ENCODE measurements at regions not wholly inside any gene's neighbourhood (a gene's known extent, or its start where the extent isn't known, plus 50 kb on each side); places are given as distances from the start of the nearest gene placed in this dataset.

GRCh38 chr5:126355940-126356339 is 67.3 kb upstream of the GRAMD2B start:
- DNase-seq (ENCODE audit: low spot score in 2 of 2), result no peak
- WGBS, 2 donors, result 84 to 87% methylated on average over 8 of the region's 8 CpGs
- no peak for TF ChIP-seq POLR2A (IDR thresholded peaks at IDR 0.05)
- TF ChIP-seq EP300 (IDR thresholded peaks at IDR 0.05), result no peak
- TF ChIP-seq, protein P1, sequence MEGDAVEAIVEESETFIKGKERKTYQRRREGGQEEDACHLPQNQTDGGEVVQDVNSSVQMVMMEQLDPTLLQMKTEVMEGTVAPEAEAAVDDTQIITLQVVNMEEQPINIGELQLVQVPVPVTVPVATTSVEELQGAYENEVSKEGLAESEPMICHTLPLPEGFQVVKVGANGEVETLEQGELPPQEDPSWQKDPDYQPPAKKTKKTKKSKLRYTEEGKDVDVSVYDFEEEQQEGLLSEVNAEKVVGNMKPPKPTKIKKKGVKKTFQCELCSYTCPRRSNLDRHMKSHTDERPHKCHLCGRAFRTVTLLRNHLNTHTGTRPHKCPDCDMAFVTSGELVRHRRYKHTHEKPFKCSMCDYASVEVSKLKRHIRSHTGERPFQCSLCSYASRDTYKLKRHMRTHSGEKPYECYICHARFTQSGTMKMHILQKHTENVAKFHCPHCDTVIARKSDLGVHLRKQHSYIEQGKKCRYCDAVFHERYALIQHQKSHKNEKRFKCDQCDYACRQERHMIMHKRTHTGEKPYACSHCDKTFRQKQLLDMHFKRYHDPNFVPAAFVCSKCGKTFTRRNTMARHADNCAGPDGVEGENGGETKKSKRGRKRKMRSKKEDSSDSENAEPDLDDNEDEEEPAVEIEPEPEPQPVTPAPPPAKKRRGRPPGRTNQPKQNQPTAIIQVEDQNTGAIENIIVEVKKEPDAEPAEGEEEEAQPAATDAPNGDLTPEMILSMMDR (IDR thresholded peaks at IDR 0.05), result no peak

GRCh38 chr5:126357585-126358342 is 65.4 kb upstream of the GRAMD2B start:
- Histone ChIP-seq H3K27ac (no peak overlapping the region), H3K4me1 (peaks cover 0 to 20% (median 4%) of the 10 kb centered on the region in 4 donors), H3K9me3 (no peaks in the 10 kb centered on the region), H3K27me3 (no peaks in the 10 kb centered on the region), H3K4me3 (no peak overlapping the region), H3K36me3 (no peaks in the 10 kb centered on the region)
- DNase-seq (ENCODE audit: low spot score in 2 of 2), result no peak
- WGBS, 2 donors, result 81 to 87% methylated on average over 4 of the region's 4 CpGs
- TF ChIP-seq POLR2A (IDR thresholded peaks at IDR 0.05) (no peak), EP300 (IDR thresholded peaks at IDR 0.05) (no peak)
- TF ChIP-seq, protein P1 (IDR thresholded peaks at IDR 0.05), result no peak

More at GRCh38 chr5:126355940-126356339, 67.3 kb upstream of the GRAMD2B start:
- Histone ChIP-seq H3K27me3 (no peaks in the 10 kb centered on the region), H3K4me1 (peaks cover 0 to 20% (median 4%) of the 10 kb centered on the region in 4 donors), H3K36me3 (no peaks in the 10 kb centered on the region), H3K4me3 (no peak overlapping the region), H3K9me3 (no peaks in the 10 kb centered on the region), H3K27ac (no peak overlapping the region)

GRCh38 chr5:126358525-126358924 is 64.7 kb upstream of the GRAMD2B start:
- H3K4me1 ChIP-seq, result peaks cover 0 to 18% (median 4%) of the 10 kb centered on the region in 4 donors
- H3K27me3 ChIP-seq, result no peaks in the 10 kb centered on the region
- H3K9me3 ChIP-seq, result no peaks in the 10 kb centered on the region
- 69 to 83% methylated on average over 4 of the region's 4 CpGs for WGBS, 2 donors
- no peak overlapping the region for H3K4me3 ChIP-seq
- TF ChIP-seq POLR2A (IDR thresholded peaks at IDR 0.05) (no peak), EP300 (IDR thresholded peaks at IDR 0.05) (no peak)
- TF ChIP-seq, protein P1 (IDR thresholded peaks at IDR 0.05), result no peak
- no peaks in the 10 kb centered on the region for H3K36me3 ChIP-seq
- H3K27ac ChIP-seq, result no peak overlapping the region
- no peak for DNase-seq (ENCODE audit: low spot score in 2 of 2)

- Histone ChIP-seq H3K4me3 (no peak overlapping the region), H3K4me1 (peaks cover 0 to 5% (median under 1%) of the 10 kb centered on the region in 4 donors), H3K27me3 (no peaks in the 10 kb centered on the region), H3K9me3 (no peaks in the 10 kb centered on the region), H3K27ac (no peak overlapping the region), H3K36me3 (no peaks in the 10 kb centered on the region)
- DNase-seq (ENCODE audit: low spot score in 2 of 2), result no peak
- TF ChIP-seq, protein P1 (IDR thresholded peaks at IDR 0.05), result no peak
- TF ChIP-seq POLR2A (IDR thresholded peaks at IDR 0.05) (no peak), EP300 (IDR thresholded peaks at IDR 0.05) (no peak)
- 93% methylated on average over 6 of the region's 6 CpGs for WGBS, 2 donors
Measured at GRCh38 chr5:126359884-126360283, 63.3 kb upstream of the GRAMD2B start.

DNA sequence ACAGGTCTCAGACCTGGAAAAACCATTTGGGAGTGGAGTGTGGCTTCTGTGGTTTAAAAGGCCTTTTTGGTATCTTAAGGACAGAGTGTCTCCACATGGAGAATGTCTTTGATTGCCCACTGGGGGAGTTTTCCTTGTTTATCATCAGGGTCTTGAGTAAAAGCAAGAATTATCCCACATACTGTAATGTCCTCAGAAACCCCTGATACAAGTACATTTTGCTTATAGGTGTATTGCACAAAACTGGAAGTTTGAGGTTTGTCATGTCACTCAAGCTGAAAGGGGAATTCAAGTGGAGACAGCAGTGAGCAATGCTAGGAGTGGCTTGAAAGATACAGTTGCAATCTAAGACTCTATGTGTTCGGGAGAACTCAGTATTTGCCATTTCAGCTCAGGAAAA is 62.7 kb upstream of the GRAMD2B start:
- no peak overlapping the region for H3K27ac ChIP-seq
- WGBS, 2 donors, result 76 to 87% methylated on average over 1 of the region's 1 CpG

More for the DNA sequence above, 62.7 kb upstream of the GRAMD2B start:
- Histone ChIP-seq H3K27me3 (no peaks in the 10 kb centered on the region), H3K4me1 (no peaks in the 10 kb centered on the region), H3K9me3 (no peaks in the 10 kb centered on the region), H3K36me3 (no peaks in the 10 kb centered on the region), H3K4me3 (no peak overlapping the region)
- no peak for DNase-seq (ENCODE audit: low spot score in 2 of 2)
- TF ChIP-seq, protein P1 (IDR thresholded peaks at IDR 0.05), result no peak
- no peak for TF ChIP-seq POLR2A (IDR thresholded peaks at IDR 0.05)
- no peak for TF ChIP-seq EP300 (IDR thresholded peaks at IDR 0.05)

Measured in tibial nerve (tissue), 4 donors.